ENCODE measurements at regions not wholly inside any gene's neighbourhood (a gene's known extent, or its start where the extent isn't known, plus 50 kb on each side); places are given as distances from the start of the nearest gene placed in this dataset.

- TF ChIP-seq CTCF (IDR thresholded peaks at IDR 0.05; ENCODE audit: extremely low read depth in 1 of 2, insufficient read depth in 1 of 2, low read depth in 1 of 2, low read length in 2 of 2) (no peak), FOS (IDR thresholded peaks at IDR 0.05; ENCODE audit: borderline replicate concordance, insufficient read depth, low read length) (no peak), JUN (IDR thresholded peaks at IDR 0.05; ENCODE audit: borderline replicate concordance, insufficient read depth, insufficient read length, low read depth) (no peak), POLR2A (IDR thresholded peaks at IDR 0.05; ENCODE audit: low read depth, low read length) (no peak), EZH2 (IDR thresholded peaks at IDR 0.05; ENCODE audit: borderline replicate concordance, low read depth, low read length, severe bottlenecking) (no peak)
- no peak overlapping the region for H3K9ac ChIP-seq (replicated peaks; ENCODE audit: extremely low read depth, insufficient read depth, low read length)
- no peaks in the 10 kb centered on the region for H3K79me2 ChIP-seq (ENCODE audit: control insufficient read depth, insufficient read depth, low read length)
- H3K4me1 ChIP-seq (ENCODE audit: control insufficient read depth, extremely low read depth, insufficient read depth, low read length): peaks cover 26% of the 10 kb centered on the region
- no peak overlapping the region for H2AFZ ChIP-seq (ENCODE audit: low read depth, low read length)
- no peak overlapping the region for H3K27ac ChIP-seq (ENCODE audit: insufficient read depth, low read depth, low read length)
- H4K20me1 ChIP-seq (replicated peaks; ENCODE audit: control insufficient read depth, extremely low read depth, insufficient read depth, low read length): no peaks in the 10 kb centered on the region
- FAIRE-seq (no peak), DNase-seq (ENCODE audit: low read depth, low spot score) (no peak)
- ChIA-PET CTCF (interaction anchor here (2.0 to 2.3 kb wide), 2 partner anchors 7 to 25 kb away, joined by 11 to 18 read pairs; no protein-coding TSS in a partner anchor), POLR2A (no interaction called here)
- no peaks in the 10 kb centered on the region for H3K36me3 ChIP-seq (ENCODE audit: control insufficient read depth in 2 of 2, extremely low read depth in 1 of 2, insufficient read depth in 2 of 2, low read length in 2 of 2)
- peaks cover 3% of the 10 kb centered on the region for H3K9me1 ChIP-seq (replicated peaks; ENCODE audit: control insufficient read depth, extremely low read depth, insufficient read depth, low read length)
- H3K4me3 ChIP-seq (replicated peaks in 1 of 3; ENCODE audit: insufficient read depth in 1 of 3, low read depth in 1 of 3, low read length in 3 of 3): no peak overlapping the region
- H3K27me3 ChIP-seq (ENCODE audit: control insufficient read depth in 2 of 2, insufficient read depth in 2 of 2, low read length in 2 of 2): no peaks in the 10 kb centered on the region
- no peaks in the 10 kb centered on the region for H3K9me3 ChIP-seq (replicated peaks; ENCODE audit: control insufficient read depth, insufficient read depth, low read length)
- intact Hi-C loops (cut with micrococcal nuclease): no loop called here
- dilution Hi-C loops (cut with MboI; ENCODE audit: extremely low pct_ligation_motif_present, low sequenced_read_pairs): no loop called here
- no TSS peak for BruUV-seq (replicated peaks)
- H3K4me2 ChIP-seq (ENCODE audit: insufficient read depth, low read length): no peak overlapping the region
Measured at GRCh38 chr15:81529481-81529880, 155.5 kb upstream of the TMC3 start.

DNA sequence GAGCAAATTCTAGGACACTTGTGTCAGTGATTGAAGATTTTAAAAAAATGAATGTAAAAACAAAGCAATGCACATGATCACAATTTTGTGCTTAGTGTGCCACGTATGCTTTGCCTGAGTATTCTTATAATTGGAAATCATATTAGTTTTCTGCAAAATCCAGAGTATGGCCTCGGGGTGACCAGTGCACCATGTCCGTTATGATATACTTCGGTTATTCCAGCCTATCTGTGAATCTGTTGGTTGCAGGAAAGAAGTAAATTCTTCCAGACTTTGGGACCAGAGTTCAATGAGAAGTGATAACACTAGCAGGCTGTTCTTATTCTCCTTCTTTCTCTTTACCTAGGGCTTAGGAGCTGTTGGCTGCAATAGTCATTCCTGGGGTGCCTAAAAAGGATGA lies 152.0 kb upstream of the TMC3 start:
- Histone ChIP-seq H3K36me3 (ENCODE audit: control insufficient read depth in 2 of 2, extremely low read depth in 1 of 2, insufficient read depth in 2 of 2, low read length in 2 of 2) (no peaks in the 10 kb centered on the region), H3K4me3 (replicated peaks in 1 of 3; ENCODE audit: insufficient read depth in 1 of 3, low read depth in 1 of 3, low read length in 3 of 3) (no peak overlapping the region), H3K27me3 (ENCODE audit: control insufficient read depth in 2 of 2, insufficient read depth in 2 of 2, low read length in 2 of 2) (no peaks in the 10 kb centered on the region), H3K79me2 (ENCODE audit: control insufficient read depth, insufficient read depth, low read length) (no peaks in the 10 kb centered on the region), H3K9ac (replicated peaks; ENCODE audit: extremely low read depth, insufficient read depth, low read length) (no peak overlapping the region), H3K27ac (ENCODE audit: insufficient read depth, low read depth, low read length) (no peak overlapping the region), H3K4me2 (ENCODE audit: insufficient read depth, low read length) (no peak overlapping the region), H3K9me1 (replicated peaks; ENCODE audit: control insufficient read depth, extremely low read depth, insufficient read depth, low read length) (no peaks in the 10 kb centered on the region), H2AFZ (ENCODE audit: low read depth, low read length) (no peak overlapping the region), H3K9me3 (replicated peaks; ENCODE audit: control insufficient read depth, insufficient read depth, low read length) (no peaks in the 10 kb centered on the region), H4K20me1 (replicated peaks; ENCODE audit: control insufficient read depth, extremely low read depth, insufficient read depth, low read length) (no peaks in the 10 kb centered on the region), H3K4me1 (ENCODE audit: control insufficient read depth, extremely low read depth, insufficient read depth, low read length) (peaks cover 11% of the 10 kb centered on the region)
- no peak for TF ChIP-seq POLR2AphosphoS5 (IDR thresholded peaks at IDR 0.05; ENCODE audit: insufficient read depth, low read depth, low read length)
- TF ChIP-seq EZH2 (IDR thresholded peaks at IDR 0.05; ENCODE audit: borderline replicate concordance, low read depth, low read length, severe bottlenecking): no peak
- TF ChIP-seq MYC (IDR thresholded peaks at IDR 0.05; ENCODE audit: low read depth, low read length): no peak
- no peak for TF ChIP-seq POLR2A (IDR thresholded peaks at IDR 0.05; ENCODE audit: low read depth, low read length)
- TF ChIP-seq FOS (IDR thresholded peaks at IDR 0.05; ENCODE audit: borderline replicate concordance, insufficient read depth, low read length): no peak
- TF ChIP-seq JUN (IDR thresholded peaks at IDR 0.05; ENCODE audit: borderline replicate concordance, insufficient read depth, insufficient read length, low read depth): no peak
- TF ChIP-seq CTCF (IDR thresholded peaks at IDR 0.05; ENCODE audit: extremely low read depth in 1 of 2, insufficient read depth in 1 of 2, low read depth in 1 of 2, low read length in 2 of 2): no peak
- TF ChIP-seq GATA2 (IDR thresholded peaks at IDR 0.05; ENCODE audit: insufficient read depth, insufficient read length, low read depth, low read length): no peak
- no peak for TF ChIP-seq MAX (IDR thresholded peaks at IDR 0.05; ENCODE audit: insufficient read depth, insufficient read length)
- dilution Hi-C loops (cut with MboI; ENCODE audit: extremely low pct_ligation_motif_present, low sequenced_read_pairs): no loop called here
- CTCF ChIA-PET: no interaction called here
- POLR2A ChIA-PET: no interaction called here
- FAIRE-seq (no peak), DNase-seq (ENCODE audit: low read depth, low spot score) (no peak)
- BruUV-seq (replicated peaks): no TSS peak
- intact Hi-C loops (cut with micrococcal nuclease): no loop called here
